Activated CD4-positive, alpha-beta T cell treated with anti-CD3 and anti-CD28 coated beads, Interleukin-2, amount 50 U/mL, for 24 hours (primary cell): ENCODE measurements at regions not wholly inside any gene's neighbourhood (a gene's known extent, or its start where the extent isn't known, plus 50 kb on each side); places are given as distances from the start of the nearest gene placed in this dataset.
"Not testable (repeated sequence)": the region's sequence is repeated elsewhere in the genome, so short reads cannot be mapped to it uniquely, and the experiment has no call there.

Experiments
- DNase-seq, 2 donors: peaks; one replicate each; pipeline ENCODE4 v3.0.0-alpha.2; 2020; ENCODE audit warnings: low read depth in 1 of 2, low spot score in 1 of 2

GRCh38 chr10:63773962-63774361 is 252.8 kb downstream of the REEP3 start:
- DNase-seq: no peak

GRCh38 chr10:63780101-63780500 is 258.9 kb downstream of the REEP3 start:
- DNase-seq: no peak

- DNase-seq: no peak
Observed at GRCh38 chr10:63781226-63781625, 260.0 kb downstream of the REEP3 start.

- DNase-seq: no peak
Observed at GRCh38 chr10:63783882-63784281, 262.7 kb downstream of the REEP3 start.

GRCh38 chr10:63788152-63788821 is 267.1 kb downstream of the REEP3 start:
- DNase-seq: no peak

GRCh38 chr10:63795094-63795860 is 274.1 kb downstream of the REEP3 start:
- no peak for DNase-seq

GRCh38 chr10:63798599-63799498 is 277.6 kb downstream of the REEP3 start:
- no peak for DNase-seq

GRCh38 chr10:63799521-63800300 is 278.5 kb downstream of the REEP3 start:
- no peak for DNase-seq

- DNase-seq: no peak
Observed at GRCh38 chr10:63801166-63801565, 280.0 kb downstream of the REEP3 start.

GRCh38 chr10:63806330-63806729 is 285.1 kb downstream of the REEP3 start:
- DNase-seq: no peak

- no peak for DNase-seq
Observed at GRCh38 chr10:63812501-63812900, 291.3 kb downstream of the REEP3 start.

- DNase-seq: no peak
Observed at GRCh38 chr10:63819753-63820329, 298.6 kb downstream of the REEP3 start.

- no peak for DNase-seq
Observed at GRCh38 chr10:63822496-63822895, 301.3 kb downstream of the REEP3 start.

- no peak for DNase-seq
Observed at GRCh38 chr10:63825111-63825510, 303.9 kb downstream of the REEP3 start.

- DNase-seq: no peak
Observed at GRCh38 chr10:63825766-63826165, 304.6 kb downstream of the REEP3 start.

- not testable (repeated sequence) for DNase-seq
Observed at GRCh38 chr10:63827018-63827417, 305.8 kb downstream of the REEP3 start.

GRCh38 chr10:63829020-63829419 is 307.8 kb downstream of the REEP3 start:
- no peak for DNase-seq

- no peak for DNase-seq
Observed at GRCh38 chr10:63829573-63830149, 308.5 kb downstream of the REEP3 start.

- no peak for DNase-seq
Observed at GRCh38 chr10:63832686-63833085, 311.5 kb downstream of the REEP3 start.

- DNase-seq: no peak
Observed at GRCh38 chr10:63833411-63834060, 312.3 kb downstream of the REEP3 start.
